ENCODE measurements at regions not wholly inside any gene's neighbourhood (a gene's known extent, or its start where the extent isn't known, plus 50 kb on each side); places are given as distances from the start of the nearest gene placed in this dataset.

DNA sequence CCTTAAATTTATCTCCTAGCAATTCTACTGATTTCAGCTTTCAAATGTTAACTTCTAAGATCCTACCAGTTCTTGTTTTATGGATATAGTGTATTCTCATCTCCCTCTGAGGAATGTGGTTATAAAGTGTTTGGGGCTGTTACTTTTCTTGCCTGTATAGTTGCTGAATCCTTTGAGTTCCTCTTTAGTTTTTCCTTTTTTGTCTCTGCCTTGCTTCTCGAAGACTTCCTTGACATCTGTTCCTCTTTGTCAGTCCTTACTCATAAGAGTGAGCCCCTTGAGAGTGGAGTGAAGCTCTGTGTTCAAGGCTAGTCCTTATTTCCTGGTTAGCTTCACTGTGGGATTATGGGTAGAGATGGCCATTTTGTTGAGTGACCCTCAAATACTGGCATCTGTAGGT is 84.6 kb downstream of the ELOVL4 start:
- WGBS, 2 experiments (ENCODE audit: extremely low coverage in 2 of 2, insufficient read length in 1 of 2) = no CpG with 5 or more reads among the region's 1 CpG
- intact Hi-C loops (cut with micrococcal nuclease) = no loop called here
- Histone ChIP-seq H4K20me1 (ENCODE audit: insufficient read depth, low read length) (no peaks in the 10 kb centered on the region), H4K5ac (ENCODE audit: low read depth, low read length) (no peak overlapping the region), H2BK5ac (ENCODE audit: low read depth, low read length, poor library complexity, severe bottlenecking) (no peak overlapping the region), H4K91ac (ENCODE audit: insufficient read depth, low read depth, low read length) (no peak overlapping the region), H3K18ac (ENCODE audit: low read depth, low read length) (no peak overlapping the region), H3K9me3 (ENCODE audit: control insufficient read depth, insufficient read depth, low read length) (no peaks in the 10 kb centered on the region), H3K36me3 (ENCODE audit: control insufficient read depth, insufficient read depth, low read length) (no peaks in the 10 kb centered on the region), H2BK20ac (ENCODE audit: low read depth, low read length) (no peak overlapping the region), H4K8ac (ENCODE audit: low read depth in 2 of 2, low read length in 2 of 2) (no peak overlapping the region), H3K9ac (ENCODE audit: low read depth, low read length) (no peak overlapping the region), H3K27ac (ENCODE audit: insufficient read depth, low read length) (no peak overlapping the region), H3K4me3 (ENCODE audit: insufficient read depth, low read depth, low read length) (no peak overlapping the region), H3K4ac (ENCODE audit: low read depth, low read length) (no peak overlapping the region), H2BK120ac (ENCODE audit: low read depth, low read length) (no peak overlapping the region), H2BK15ac (ENCODE audit: low read depth, low read length) (no peak overlapping the region), H2AFZ (replicated peaks; ENCODE audit: low read length, poor library complexity) (no peak overlapping the region), H3K79me1 (ENCODE audit: low read depth in 1 of 2, low read length in 2 of 2) (no peaks in the 10 kb centered on the region), H3K23ac (ENCODE audit: low read depth, low read length) (no peak overlapping the region), H3K56ac (ENCODE audit: extremely low read depth, insufficient read depth, low read length) (no peak overlapping the region), H3K27me3 (ENCODE audit: control insufficient read depth, insufficient read depth, low read length) (peaks cover 2% of the 10 kb centered on the region; the same call in 1 of the 2 replicates), H3K4me2 (ENCODE audit: low read depth, low read length) (no peak overlapping the region), H2AK9ac (replicated peaks; ENCODE audit: low read depth, low read length, poor library complexity) (no peak overlapping the region), H3K9me1 (ENCODE audit: insufficient read depth, low read length) (no peaks in the 10 kb centered on the region), H3K14ac (replicated peaks; ENCODE audit: low read depth, low read length) (no peak overlapping the region), H3K4me1 (ENCODE audit: control insufficient read depth, insufficient read depth, low read length) (no peaks in the 10 kb centered on the region), H2AK5ac (ENCODE audit: low read depth, low read length) (no peak overlapping the region)
- ATAC-seq (ENCODE audit: low read depth) = no peak
- DNase-seq = no peak
- in situ Hi-C loops (cut with MboI; ENCODE audit: low sequenced_read_pairs) = no loop called here
- POLR2A ChIA-PET (ENCODE audit: unreplicated experiment) = no interaction called here
- CTCF ChIA-PET = no interaction called here
- BruUV-seq (replicated peaks) = no TSS peak
- TF ChIP-seq, protein P1, sequence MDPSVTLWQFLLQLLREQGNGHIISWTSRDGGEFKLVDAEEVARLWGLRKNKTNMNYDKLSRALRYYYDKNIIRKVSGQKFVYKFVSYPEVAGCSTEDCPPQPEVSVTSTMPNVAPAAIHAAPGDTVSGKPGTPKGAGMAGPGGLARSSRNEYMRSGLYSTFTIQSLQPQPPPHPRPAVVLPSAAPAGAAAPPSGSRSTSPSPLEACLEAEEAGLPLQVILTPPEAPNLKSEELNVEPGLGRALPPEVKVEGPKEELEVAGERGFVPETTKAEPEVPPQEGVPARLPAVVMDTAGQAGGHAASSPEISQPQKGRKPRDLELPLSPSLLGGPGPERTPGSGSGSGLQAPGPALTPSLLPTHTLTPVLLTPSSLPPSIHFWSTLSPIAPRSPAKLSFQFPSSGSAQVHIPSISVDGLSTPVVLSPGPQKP (IDR thresholded peaks at IDR 0.05; ENCODE audit: borderline replicate concordance, low read depth, low read length) = no peak
- TF ChIP-seq, protein P2, sequence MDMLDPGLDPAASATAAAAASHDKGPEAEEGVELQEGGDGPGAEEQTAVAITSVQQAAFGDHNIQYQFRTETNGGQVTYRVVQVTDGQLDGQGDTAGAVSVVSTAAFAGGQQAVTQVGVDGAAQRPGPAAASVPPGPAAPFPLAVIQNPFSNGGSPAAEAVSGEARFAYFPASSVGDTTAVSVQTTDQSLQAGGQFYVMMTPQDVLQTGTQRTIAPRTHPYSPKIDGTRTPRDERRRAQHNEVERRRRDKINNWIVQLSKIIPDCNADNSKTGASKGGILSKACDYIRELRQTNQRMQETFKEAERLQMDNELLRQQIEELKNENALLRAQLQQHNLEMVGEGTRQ (IDR thresholded peaks at IDR 0.05; ENCODE audit: low read depth, low read length) = no peak
- no peak for TF ChIP-seq SMC3 (IDR thresholded peaks at IDR 0.05; ENCODE audit: low read depth, low read length)
- dilution Hi-C loops (cut with HindIII; ENCODE audit: low sequenced_read_pairs, unreplicated experiment) = no loop called here
